ENCODE measurements at regions not wholly inside any gene's neighbourhood (a gene's known extent, or its start where the extent isn't known, plus 50 kb on each side); places are given as distances from the start of the nearest gene placed in this dataset.

DNA sequence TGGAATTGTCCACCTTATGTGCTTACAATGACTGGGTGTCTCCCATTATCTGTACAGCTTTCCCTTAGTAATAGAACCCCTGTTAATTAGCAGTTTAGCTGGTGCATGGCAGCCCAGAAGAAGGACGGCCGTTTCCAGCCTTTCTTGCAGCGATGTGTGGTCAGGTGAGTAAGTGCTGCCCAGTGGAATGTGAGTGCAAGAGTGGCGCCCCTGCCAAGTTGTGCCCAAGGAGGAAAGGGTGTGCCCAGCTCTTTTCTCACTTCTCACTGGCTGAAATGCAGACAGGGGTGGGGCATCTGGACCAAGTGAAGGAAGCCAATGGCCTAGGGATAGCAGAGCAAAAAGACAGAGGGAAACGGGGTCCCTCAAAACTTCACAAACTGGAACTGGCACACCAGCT is 296.8 kb downstream of the PREX1 start:
- TF ChIP-seq FOXM1 (IDR thresholded peaks at IDR 0.05; ENCODE audit: borderline replicate concordance, low read depth) (no peak), RAD21 (IDR thresholded peaks at IDR 0.05; ENCODE audit: low read depth) (no peak), NFIC (IDR thresholded peaks at IDR 0.05) (no peak), TAF1 (IDR thresholded peaks at IDR 0.05; ENCODE audit: low read depth) (no peak), TEAD4 (IDR thresholded peaks at IDR 0.05) (no peak)

DNA sequence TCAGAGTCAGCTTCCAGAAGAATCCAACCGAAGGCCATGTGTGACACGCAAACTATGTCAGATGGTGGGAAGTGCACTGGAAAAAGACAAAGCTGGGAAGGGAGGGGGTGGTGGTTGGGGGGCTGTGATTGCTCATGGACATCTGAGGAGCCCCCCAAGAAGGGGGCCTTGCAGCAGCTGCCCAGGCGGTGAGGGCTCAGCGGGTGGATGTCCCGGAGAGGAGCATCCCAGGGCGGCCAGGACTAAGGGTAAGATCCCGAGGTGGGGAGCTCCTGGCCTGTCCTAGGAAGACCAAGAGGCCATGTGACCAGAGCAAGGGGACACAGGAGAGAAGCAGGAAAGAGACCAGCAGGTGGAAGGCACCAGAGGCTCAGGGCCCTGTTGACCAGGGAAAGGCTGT is 299.5 kb downstream of the PREX1 start:
- no peak for TF ChIP-seq YY1 (IDR thresholded peaks at IDR 0.05; ENCODE audit: low read depth)
- TF ChIP-seq ZBTB7A (IDR thresholded peaks at IDR 0.05; ENCODE audit: low read depth): no peak
- TF ChIP-seq CREB1 (IDR thresholded peaks at IDR 0.05; ENCODE audit: low read depth): no peak
- TF ChIP-seq TCF12 (IDR thresholded peaks at IDR 0.05; ENCODE audit: low read depth): no peak
- TF ChIP-seq, protein P1, sequence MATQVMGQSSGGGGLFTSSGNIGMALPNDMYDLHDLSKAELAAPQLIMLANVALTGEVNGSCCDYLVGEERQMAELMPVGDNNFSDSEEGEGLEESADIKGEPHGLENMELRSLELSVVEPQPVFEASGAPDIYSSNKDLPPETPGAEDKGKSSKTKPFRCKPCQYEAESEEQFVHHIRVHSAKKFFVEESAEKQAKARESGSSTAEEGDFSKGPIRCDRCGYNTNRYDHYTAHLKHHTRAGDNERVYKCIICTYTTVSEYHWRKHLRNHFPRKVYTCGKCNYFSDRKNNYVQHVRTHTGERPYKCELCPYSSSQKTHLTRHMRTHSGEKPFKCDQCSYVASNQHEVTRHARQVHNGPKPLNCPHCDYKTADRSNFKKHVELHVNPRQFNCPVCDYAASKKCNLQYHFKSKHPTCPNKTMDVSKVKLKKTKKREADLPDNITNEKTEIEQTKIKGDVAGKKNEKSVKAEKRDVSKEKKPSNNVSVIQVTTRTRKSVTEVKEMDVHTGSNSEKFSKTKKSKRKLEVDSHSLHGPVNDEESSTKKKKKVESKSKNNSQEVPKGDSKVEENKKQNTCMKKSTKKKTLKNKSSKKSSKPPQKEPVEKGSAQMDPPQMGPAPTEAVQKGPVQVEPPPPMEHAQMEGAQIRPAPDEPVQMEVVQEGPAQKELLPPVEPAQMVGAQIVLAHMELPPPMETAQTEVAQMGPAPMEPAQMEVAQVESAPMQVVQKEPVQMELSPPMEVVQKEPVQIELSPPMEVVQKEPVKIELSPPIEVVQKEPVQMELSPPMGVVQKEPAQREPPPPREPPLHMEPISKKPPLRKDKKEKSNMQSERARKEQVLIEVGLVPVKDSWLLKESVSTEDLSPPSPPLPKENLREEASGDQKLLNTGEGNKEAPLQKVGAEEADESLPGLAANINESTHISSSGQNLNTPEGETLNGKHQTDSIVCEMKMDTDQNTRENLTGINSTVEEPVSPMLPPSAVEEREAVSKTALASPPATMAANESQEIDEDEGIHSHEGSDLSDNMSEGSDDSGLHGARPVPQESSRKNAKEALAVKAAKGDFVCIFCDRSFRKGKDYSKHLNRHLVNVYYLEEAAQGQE (IDR thresholded peaks at IDR 0.05; ENCODE audit: low read depth): no peak
- TF ChIP-seq, protein P2, sequence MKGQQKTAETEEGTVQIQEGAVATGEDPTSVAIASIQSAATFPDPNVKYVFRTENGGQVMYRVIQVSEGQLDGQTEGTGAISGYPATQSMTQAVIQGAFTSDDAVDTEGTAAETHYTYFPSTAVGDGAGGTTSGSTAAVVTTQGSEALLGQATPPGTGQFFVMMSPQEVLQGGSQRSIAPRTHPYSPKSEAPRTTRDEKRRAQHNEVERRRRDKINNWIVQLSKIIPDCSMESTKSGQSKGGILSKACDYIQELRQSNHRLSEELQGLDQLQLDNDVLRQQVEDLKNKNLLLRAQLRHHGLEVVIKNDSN (IDR thresholded peaks at IDR 0.05): no peak
- TF ChIP-seq TEAD4 (IDR thresholded peaks at IDR 0.05): no peak
- no peak for TF ChIP-seq FOXM1 (IDR thresholded peaks at IDR 0.05; ENCODE audit: borderline replicate concordance, low read depth)
- TF ChIP-seq EP300 (IDR thresholded peaks at IDR 0.05; ENCODE audit: borderline replicate concordance): no peak

DNA sequence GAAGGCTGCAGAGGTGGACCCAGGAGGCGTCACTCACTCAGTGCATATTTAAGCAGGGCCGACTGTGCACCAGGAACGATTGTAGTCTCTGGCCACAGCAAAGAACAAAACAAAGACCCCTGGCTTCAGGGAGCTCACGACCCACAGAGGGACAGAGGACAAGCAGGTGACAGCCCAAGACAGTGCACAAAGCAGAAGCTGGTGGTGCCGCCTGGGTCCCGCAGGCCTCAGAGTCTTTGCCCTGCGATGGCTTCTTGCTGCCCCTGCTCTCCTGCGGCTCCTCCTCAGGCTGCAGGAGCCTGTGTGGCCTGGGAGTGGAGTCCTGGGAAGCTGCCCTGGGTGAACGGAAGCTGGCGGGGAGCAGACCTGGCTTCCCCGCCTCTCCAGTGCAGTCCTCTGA is 300.0 kb downstream of the PREX1 start:
- no peak for TF ChIP-seq EP300 (IDR thresholded peaks at IDR 0.05; ENCODE audit: borderline replicate concordance)

DNA sequence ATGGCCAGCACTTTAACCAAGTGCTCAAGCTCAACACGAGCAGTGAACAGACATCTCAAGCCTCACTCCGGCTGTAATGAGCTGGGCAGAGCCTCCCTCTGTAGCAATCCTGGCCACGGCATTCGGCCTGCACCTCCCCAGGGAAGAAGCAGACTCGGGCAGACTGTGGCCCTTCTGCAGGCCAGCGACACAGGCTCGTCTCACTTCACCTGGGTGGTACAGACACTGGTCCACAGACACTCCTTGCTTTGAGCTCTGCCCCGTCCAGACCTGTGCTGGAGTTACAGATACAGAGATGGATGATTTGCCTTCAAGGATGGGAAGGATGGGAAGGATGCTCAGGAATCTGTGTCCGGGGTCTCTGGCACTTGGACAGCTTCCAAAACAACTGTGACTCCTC is 300.9 kb downstream of the PREX1 start:
- TF ChIP-seq TAF1 (IDR thresholded peaks at IDR 0.05; ENCODE audit: low read depth) (no peak), CEBPB (IDR thresholded peaks at IDR 0.05) (no peak), TEAD4 (IDR thresholded peaks at IDR 0.05) (no peak), NFIC (IDR thresholded peaks at IDR 0.05) (no peak), FOXM1 (IDR thresholded peaks at IDR 0.05; ENCODE audit: borderline replicate concordance, low read depth) (no peak), CREB1 (IDR thresholded peaks at IDR 0.05; ENCODE audit: low read depth) (no peak), TCF12 (IDR thresholded peaks at IDR 0.05; ENCODE audit: low read depth) (no peak), EGR1 (IDR thresholded peaks at IDR 0.05) (no peak), ZBTB7A (IDR thresholded peaks at IDR 0.05; ENCODE audit: low read depth) (no peak), EP300 (IDR thresholded peaks at IDR 0.05; ENCODE audit: borderline replicate concordance) (no peak), YY1 (IDR thresholded peaks at IDR 0.05; ENCODE audit: low read depth) (no peak), RAD21 (IDR thresholded peaks at IDR 0.05; ENCODE audit: low read depth) (no peak)
- TF ChIP-seq, protein P1 (IDR thresholded peaks at IDR 0.05; ENCODE audit: low read depth): no peak
- TF ChIP-seq, protein P2 (IDR thresholded peaks at IDR 0.05): no peak
- TF ChIP-seq, protein P3, sequence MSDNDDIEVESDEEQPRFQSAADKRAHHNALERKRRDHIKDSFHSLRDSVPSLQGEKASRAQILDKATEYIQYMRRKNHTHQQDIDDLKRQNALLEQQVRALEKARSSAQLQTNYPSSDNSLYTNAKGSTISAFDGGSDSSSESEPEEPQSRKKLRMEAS (IDR thresholded peaks at IDR 0.05): no peak

DNA sequence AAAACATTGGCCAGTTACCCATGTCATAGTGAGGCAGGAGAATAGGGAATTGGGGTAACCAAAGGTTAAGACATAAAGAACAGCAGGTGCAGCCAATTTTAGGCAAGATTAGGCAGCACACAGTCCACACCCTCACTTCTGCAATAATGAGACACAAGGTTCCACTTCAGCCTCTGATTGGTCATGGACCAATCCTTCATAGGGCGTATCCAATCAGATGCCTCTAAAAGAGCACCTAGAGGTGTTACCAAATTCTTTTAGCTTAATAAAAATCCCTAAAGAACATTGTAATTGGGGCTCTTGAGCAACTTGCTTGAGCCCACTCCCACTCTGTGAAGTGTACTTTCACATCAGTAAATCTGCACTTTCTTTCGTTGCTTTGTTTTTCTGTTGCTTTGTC is 302.4 kb downstream of the PREX1 start:
- TF ChIP-seq EGR1 (IDR thresholded peaks at IDR 0.05): no peak
- no peak for TF ChIP-seq TAF1 (IDR thresholded peaks at IDR 0.05; ENCODE audit: low read depth)
- TF ChIP-seq ZBTB7A (IDR thresholded peaks at IDR 0.05; ENCODE audit: low read depth): no peak
- TF ChIP-seq, protein P1 (IDR thresholded peaks at IDR 0.05; ENCODE audit: low read depth): no peak
- TF ChIP-seq, protein P3 (IDR thresholded peaks at IDR 0.05): no peak

All from Ishikawa (cell line).